Activated T-cell treated with anti-CD3 and anti-CD28 coated beads, Interleukin-2, amount 50 U/mL, for 48 hours (primary cell): ENCODE measurements at regions not wholly inside any gene's neighbourhood (a gene's known extent, or its start where the extent isn't known, plus 50 kb on each side); places are given as distances from the start of the nearest gene placed in this dataset.
A peak's percentile ranks its signal among the peaks of the same experiment; 100 is the strongest.

Source experiments
- DNase-seq, 2 experiments: peaks; one replicate each; pipeline ENCODE4 v3.0.0-alpha.2; 2020

- no peak for DNase-seq
Measured at GRCh38 chr12:91327131-91327530, 144.5 kb upstream of the DCN start.

GRCh38 chr12:91326058-91327027 is 143.7 kb upstream of the DCN start:
- peak; percentile 19 to 26 for DNase-seq

- DNase-seq, result no peak
Measured at GRCh38 chr12:91320999-91321398, 138.4 kb upstream of the DCN start.

GRCh38 chr12:91319071-91319760 is 136.6 kb upstream of the DCN start:
- DNase-seq, result no peak

- DNase-seq, result no peak
Measured at GRCh38 chr12:91317306-91317705, 134.7 kb upstream of the DCN start.

- no peak for DNase-seq
Measured at GRCh38 chr12:91316907-91317269, 134.3 kb upstream of the DCN start.

- no peak for DNase-seq
Measured at GRCh38 chr12:91316161-91316906, 133.7 kb upstream of the DCN start.

GRCh38 chr12:91311081-91311480 is 128.5 kb upstream of the DCN start:
- DNase-seq, result no peak

GRCh38 chr12:91309450-91309849 is 126.8 kb upstream of the DCN start:
- DNase-seq, result no peak

- DNase-seq, result no peak
Measured at GRCh38 chr12:91307957-91308670, 125.5 kb upstream of the DCN start.

GRCh38 chr12:91290354-91290753 is 107.7 kb upstream of the DCN start:
- DNase-seq, result no peak

GRCh38 chr12:91289906-91290305 is 107.3 kb upstream of the DCN start:
- no peak for DNase-seq

GRCh38 chr12:91289072-91289471 is 106.5 kb upstream of the DCN start:
- no peak for DNase-seq

GRCh38 chr12:91287753-91288152 is 105.1 kb upstream of the DCN start:
- no peak for DNase-seq

- no peak for DNase-seq
Measured at GRCh38 chr12:91278126-91278525, 95.5 kb upstream of the DCN start.

- no peak for DNase-seq
Measured at GRCh38 chr12:91276509-91276908, 93.9 kb upstream of the DCN start.

GRCh38 chr12:91275321-91275720 is 92.7 kb upstream of the DCN start:
- DNase-seq, result no peak

GRCh38 chr12:91274916-91275315 is 92.3 kb upstream of the DCN start:
- DNase-seq, result no peak

GRCh38 chr12:91273560-91273959 is 90.9 kb upstream of the DCN start:
- DNase-seq, result no peak

- DNase-seq, result no peak
Measured at GRCh38 chr12:91272461-91273063, 89.9 kb upstream of the DCN start.

GRCh38 chr12:91271185-91271584 is 88.6 kb upstream of the DCN start:
- no peak for DNase-seq

GRCh38 chr12:91267039-91267438 is 84.4 kb upstream of the DCN start:
- DNase-seq, result no peak
